GM18870 (cell line): ENCODE measurements at regions not wholly inside any gene's neighbourhood (a gene's known extent, or its start where the extent isn't known, plus 50 kb on each side); places are given as distances from the start of the nearest gene placed in this dataset.

ENCODE experiments used
- ATAC-seq: cut with Tn5 transposase; IDR thresholded peaks from one replicate; pipeline ENCODE4 v1.9.1; 2021; ENCODE audit warnings: moderate library complexity; ENCODE audit not compliant: unreplicated experiment

- ATAC-seq, result no peak
These were observed 154.0 kb upstream of the AFDN start for GRCh38 chr6:167672738-167673137.

DNA sequence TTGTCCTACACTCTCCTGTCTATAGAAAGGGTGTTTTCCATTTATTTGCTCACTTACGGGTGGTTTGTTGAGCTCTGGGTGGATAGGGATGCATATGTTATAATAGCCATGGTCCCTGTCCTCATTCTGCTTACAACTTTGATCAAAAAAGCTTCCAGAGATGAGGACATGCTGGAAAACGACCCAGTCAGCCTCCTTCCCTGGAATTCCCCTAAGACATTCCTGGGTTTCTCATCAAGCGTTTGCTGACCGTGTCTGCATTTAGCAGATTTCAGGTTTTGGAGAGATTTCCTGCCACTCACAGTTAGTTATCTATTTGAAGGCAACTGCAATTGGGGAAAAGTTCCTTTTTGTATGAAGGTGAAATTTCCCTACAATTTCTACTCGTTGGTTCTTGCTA is 152.8 kb upstream of the AFDN start:
- ATAC-seq, result no peak

GRCh38 chr6:167674486-167674885 is 152.2 kb upstream of the AFDN start:
- no peak for ATAC-seq

DNA sequence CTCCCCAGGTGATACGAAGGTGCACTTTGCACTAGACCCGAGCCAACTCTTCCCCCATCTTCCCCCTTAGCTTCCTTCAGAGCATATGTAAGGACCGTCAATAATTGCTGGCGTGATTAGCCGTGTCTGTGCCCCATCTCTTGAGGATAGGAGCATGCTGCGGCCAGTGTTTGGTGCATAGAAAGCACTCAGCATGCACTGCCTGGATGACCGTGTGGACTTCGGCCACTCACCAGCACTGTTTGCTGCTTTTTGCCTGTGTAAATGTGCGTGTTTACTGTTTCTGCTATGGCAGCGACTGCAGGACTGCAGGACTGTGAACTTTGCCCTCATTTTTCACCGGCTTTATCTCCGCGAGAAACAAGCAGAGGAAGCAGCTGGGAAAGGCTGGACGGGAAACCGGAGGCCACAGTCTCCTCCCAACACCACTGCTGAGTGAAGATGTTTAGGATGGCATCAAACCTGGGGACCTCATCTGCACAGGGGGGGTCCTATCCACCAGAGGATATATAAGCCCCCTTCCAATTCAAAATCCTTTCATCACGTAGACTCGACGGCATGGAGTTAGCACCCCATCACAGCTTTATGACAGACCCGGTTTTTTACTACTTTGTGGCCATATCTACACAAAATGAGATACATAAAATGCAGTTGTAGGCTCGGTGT is 150.6 kb upstream of the AFDN start:
- no peak for ATAC-seq

GRCh38 chr6:167676666-167677421 is 149.9 kb upstream of the AFDN start:
- ATAC-seq, result no peak

DNA sequence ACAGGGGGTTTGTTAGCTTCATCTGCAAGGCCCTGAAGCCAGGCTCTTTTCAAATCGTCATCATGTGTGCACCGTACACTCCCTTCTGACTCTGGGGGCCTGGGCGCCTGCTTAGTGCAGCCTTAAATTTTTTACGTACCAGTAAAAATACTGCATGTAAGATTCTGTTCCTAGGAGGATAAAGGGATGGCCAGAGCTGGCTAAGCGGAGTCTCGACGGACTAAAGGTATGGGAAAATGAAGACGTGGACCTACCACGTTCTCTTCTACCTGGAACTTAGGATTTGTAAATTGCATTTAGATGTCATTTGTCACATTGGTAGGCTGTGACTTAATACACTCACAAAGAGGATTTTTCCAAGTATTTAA is 149.3 kb upstream of the AFDN start:
- no peak for ATAC-seq

GRCh38 chr6:167678102-167679101 is 148.3 kb upstream of the AFDN start:
- no peak for ATAC-seq

- no peak for ATAC-seq
These were observed 147.5 kb upstream of the AFDN start for GRCh38 chr6:167679122-167679736.

GRCh38 chr6:167679790-167680604 is 146.7 kb upstream of the AFDN start:
- ATAC-seq, result no peak

DNA sequence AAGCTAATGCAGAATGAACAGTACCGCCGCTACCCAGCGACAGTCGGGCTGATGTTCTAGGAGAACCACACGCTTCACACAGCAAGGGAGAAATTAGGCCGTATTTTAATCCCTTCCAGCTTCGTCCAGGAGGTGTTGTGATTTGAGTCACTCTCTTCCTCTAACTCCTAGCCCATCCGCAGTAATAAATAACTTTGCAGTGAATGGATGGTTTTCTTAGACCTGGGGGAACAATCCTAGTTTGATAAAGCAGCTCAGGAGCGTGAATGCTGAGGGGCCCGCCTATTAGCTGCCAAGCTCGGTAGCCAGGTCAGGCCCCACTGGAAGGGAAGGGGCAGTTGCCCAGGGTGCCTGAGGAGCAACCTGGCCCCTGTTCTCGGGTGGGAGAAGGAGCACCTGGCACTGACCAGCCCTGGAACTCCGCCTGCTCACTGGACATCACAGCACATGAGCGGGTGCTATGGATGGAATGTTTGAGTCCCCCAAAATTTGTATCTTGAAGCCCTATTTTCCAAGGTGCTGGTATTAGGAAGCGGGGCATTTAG is 146.0 kb upstream of the AFDN start:
- ATAC-seq, result no peak

DNA sequence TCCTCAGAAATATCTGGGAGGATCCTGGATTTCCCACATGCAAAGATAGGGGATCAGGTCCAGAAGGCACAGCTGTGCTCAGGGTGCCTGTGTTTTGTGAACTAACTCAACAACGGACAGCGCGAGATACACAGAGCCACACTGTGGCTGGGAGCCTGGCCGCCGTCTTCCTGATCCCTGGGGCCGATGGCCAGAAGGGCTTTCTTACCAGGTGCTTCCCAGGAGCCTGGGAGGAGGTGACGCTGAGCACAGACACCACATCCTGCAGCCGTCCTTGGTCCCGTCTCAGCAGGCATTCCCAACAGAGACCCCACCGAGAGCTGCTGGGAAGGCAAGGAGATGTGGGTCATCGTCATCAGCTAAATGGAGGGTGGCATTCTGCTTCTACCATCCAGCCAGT is 144.6 kb upstream of the AFDN start:
- no peak for ATAC-seq

GRCh38 chr6:167682546-167683027 is 144.1 kb upstream of the AFDN start:
- ATAC-seq, result no peak

DNA sequence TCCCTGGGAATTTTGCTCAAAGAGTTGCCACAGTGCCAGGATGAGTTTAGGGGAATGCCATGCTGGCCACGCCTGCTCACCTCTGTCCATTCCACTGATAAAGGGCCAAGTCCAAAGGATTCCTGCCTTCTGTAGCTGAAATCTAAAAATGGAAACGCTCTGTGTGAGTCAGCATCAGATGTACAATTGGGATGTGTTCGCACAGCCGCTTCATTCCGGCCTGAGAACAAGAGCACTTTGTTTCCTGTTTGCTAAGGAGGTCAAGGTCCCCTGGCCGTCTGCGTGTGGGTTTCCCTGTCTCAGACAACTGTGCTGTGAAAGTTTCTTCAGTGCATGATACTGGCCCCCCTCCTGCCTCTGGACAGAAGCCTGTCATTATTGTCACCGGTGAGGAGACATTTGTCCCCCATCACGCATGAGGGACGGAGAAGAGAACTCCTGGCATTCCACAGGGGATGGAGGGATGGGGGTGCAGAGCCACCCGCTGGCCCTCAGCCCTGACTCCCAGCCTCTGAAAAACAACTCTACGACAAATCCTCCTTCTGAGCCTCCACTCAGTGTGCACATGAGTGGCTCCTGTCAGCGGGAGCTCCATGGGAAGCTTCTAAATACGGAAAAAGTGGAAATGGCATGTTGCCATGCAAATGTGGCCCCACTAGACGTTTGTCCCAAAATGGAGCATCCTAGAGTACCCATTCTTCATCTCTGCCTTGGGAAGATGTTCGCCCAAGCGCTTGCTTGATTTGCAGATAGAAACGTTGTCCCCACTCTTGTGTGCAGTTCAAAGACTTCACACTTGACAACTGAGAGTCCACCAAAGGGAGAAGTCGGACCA is 143.5 kb upstream of the AFDN start:
- ATAC-seq, result no peak

DNA sequence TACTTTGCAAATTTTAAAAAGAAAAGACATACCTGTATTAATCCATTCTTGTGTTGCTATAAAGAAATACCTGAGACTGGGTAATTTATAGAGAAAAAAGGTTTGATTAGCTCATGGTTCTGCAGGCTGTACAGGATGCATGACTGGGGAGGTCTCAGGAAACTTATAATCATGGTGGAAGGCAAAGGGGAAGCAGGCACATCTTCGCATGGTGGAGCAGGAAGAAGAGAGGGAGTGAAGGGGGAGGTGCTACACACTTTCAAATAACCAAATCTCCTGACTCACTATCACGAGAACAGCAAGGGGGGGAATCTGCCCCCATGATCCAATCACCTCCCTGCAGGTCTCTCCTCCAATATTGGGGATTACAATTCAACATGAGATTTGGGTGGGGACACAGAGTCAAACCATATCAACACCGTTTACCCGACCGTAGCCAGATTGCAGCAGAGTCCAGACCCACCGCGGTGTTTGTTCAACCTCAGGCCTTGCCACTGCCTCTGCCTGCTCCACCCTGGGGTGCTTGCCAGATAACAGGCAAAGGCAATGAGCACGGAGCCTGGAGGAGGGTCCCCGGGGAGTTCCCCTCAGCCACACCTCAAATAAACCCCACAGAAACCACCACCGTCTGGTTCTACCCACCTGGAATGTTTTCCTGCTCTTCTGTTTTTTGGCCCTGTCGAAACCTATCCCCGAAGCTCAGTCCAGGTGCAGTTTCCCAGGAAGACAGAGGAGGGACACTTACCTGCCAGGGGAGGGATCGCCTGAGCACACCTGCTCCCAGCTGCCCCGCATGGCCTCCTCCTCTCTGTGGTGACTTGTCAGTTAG is 142.2 kb upstream of the AFDN start:
- ATAC-seq, result no peak

DNA sequence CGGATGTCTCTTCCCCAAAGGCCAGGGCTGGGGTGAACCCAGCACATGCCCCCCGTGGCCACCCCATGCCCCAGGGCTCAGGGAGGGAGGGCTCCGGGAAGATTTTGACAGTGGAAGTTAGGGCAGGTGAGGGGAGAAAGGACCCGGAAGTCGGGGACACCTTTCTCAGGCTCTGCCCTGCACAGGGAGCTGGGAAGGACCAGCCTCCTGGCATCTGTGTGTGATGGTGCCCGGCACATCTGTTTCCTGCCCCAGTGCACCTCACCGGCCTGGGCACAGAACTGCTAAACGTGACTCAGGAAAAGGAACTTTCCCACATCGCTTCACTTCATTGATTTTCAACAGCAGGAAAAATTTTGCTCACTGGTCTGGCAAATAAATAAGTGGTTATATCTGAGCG is 141.1 kb upstream of the AFDN start:
- ATAC-seq, result no peak

DNA sequence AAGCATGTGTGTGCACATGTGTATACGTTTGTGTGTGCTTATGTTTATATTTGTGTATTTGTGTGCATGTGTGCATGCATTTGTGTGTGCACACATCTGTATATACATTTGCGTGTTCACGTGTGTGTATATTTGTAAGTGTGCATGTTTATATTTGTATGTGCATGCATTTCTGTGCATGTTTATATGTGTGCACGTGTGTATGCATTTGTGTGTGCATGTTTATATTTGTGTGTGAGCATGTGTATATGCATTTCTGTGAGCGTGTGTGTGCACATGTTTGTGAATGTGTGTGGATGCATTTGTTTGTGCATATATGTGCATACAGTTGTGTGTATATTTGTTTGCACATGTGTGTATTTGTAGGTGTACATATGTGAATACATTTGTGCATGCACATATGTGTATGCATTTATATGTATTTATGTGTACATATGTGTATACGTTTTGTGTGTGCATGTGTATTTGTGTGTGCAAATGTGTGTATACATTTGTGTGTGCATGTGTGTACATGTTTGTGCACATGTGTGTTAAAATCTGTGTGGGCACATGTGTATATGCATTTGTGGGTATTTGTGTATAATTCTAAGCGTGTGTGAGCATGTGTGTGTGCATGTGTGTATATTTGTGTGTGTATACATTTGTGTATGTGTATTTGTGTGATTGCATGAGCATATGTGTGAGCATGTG is 140.4 kb upstream of the AFDN start:
- ATAC-seq, result no peak

- ATAC-seq, result no peak
These were observed 139.5 kb upstream of the AFDN start for GRCh38 chr6:167687116-167687725.
